ENCODE measurements at regions not wholly inside any gene's neighbourhood (a gene's known extent, or its start where the extent isn't known, plus 50 kb on each side); places are given as distances from the start of the nearest gene placed in this dataset.

DNA sequence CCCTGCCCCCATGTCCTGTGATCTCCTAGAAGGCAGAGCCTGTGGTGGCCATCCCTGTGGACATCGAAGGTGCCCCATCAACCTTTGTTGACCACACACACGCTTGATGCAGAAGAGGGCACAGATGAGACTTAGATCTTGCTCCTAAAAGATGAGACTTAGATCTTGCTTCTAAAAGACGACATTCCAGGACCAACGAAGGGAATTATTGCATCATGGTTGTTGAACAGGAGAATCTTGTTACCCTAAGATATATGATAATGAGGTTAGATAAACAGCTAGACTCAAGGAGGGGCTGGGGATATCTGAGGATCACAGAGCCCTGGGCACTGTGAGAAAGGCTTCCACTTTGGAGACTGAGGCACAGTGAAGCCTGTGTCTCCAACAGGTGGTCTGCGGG lies 91.1 kb upstream of the WSCD2 start:
- DNase-seq (ENCODE audit: low spot score), result no peak

DNA sequence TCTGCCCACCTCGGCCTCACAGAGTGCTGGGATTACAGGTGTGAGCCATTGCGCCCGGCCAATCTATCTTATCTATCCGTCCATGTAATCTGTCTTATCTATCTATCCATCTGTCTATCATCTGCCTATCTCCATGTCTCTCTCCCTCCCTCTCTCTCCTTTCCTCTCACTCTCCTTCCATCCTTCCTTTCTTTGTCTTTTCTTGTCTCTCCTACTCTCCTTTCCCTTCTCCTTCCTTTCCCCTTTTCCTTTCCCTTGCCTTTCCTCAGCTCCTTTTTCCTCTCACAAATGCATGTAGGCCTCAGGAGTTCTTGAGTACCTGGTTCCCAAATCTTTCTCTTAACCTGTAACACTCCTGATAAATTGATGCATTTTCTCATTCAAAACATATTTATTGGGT lies 89.3 kb upstream of the WSCD2 start:
- DNase-seq (ENCODE audit: low spot score), result no peak

- no peak for DNase-seq (ENCODE audit: low spot score)
These were observed 88.1 kb upstream of the WSCD2 start for GRCh38 chr12:108040947-108041346.

- no peak for DNase-seq (ENCODE audit: low spot score)
These were observed 85.8 kb upstream of the WSCD2 start for GRCh38 chr12:108043286-108043685.

- DNase-seq (ENCODE audit: low spot score), result no peak
These were observed 85.1 kb upstream of the WSCD2 start for GRCh38 chr12:108043750-108044533.

DNA sequence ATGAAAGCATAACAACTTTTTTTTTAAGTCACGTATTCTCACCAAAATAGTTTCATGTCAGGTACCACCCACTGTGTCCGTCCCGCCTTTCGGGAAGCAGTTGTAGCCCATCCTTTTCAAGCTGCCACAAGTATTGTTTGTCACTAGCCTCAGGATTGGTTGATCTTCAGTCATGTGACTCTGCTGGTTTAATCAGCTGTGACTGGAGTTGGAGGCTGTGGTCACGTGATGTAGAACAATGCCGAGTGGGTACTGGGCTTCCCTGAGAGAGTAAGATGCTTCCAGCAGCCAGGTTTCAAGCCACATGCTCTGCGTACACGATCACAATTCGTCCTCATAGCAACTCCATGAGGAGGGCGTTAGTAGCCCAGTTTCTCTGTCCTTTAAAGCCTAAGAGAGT lies 83.0 kb upstream of the WSCD2 start:
- DNase-seq (ENCODE audit: low spot score), result no peak

DNA sequence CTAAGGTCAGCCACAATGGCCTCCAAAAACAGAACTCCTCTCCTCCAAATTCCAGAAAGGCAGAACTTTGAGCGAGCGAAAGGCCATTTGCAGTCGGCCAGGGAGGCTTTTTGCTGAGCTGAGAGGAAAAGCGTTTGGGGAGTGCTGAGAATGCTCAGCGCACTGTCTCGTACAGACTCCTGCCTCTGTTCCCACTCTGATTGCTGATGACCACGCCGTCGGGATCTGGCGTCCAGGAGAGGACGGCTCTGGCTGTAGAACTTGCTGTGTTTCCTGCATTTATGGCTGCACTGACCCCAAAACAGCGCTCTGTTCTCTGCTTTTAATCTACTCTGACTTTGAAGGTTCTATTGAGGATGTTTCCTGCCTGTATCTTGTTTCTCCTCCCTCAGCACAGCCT lies 82.4 kb upstream of the WSCD2 start:
- DNase-seq (ENCODE audit: low spot score), result no peak

- no peak for DNase-seq (ENCODE audit: low spot score)
These were observed 82.0 kb upstream of the WSCD2 start for GRCh38 chr12:108047071-108047550.

DNA sequence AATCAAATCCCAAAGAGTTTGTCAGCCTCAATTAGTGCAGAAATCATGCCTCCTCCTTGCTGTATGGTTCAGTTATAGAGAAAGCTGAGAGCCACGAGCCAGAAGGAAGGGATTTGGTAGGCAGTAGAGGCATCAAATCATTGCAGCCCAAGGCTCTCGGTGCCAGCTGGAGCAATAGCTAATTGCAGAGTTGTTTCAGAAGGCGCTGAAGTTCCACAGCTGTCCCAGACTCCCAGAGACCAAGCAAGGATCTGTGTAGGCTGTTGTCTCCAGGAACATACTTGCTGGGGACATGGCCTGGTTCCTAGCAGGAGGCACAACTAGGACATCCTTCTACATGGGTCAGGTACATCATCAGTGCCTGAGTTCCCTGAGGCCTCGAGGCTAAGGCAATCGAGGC lies 80.4 kb upstream of the WSCD2 start:
- no peak for DNase-seq (ENCODE audit: low spot score)

DNA sequence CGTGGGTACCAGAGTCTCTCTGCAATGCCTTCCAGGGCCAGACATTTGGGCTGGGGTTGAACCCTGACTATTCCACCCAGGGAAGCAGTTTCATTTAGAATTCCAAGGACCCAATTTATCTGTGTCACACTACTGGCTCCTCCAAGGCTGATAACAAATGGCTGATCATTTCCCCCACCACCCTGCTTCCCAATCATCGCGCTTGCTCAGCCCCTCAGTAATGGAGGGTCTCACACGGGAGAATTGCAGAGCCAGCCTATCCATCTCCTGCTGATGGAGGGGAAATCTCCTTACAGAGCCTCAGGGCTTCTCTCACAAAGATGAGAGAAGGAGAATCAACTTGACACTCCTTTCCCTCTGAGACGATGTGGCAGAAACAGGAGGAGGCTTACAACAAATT lies 78.4 kb upstream of the WSCD2 start:
- no peak for DNase-seq (ENCODE audit: low spot score)

- DNase-seq (ENCODE audit: low spot score), result no peak
These were observed 76.8 kb upstream of the WSCD2 start for GRCh38 chr12:108052260-108052659.

DNA sequence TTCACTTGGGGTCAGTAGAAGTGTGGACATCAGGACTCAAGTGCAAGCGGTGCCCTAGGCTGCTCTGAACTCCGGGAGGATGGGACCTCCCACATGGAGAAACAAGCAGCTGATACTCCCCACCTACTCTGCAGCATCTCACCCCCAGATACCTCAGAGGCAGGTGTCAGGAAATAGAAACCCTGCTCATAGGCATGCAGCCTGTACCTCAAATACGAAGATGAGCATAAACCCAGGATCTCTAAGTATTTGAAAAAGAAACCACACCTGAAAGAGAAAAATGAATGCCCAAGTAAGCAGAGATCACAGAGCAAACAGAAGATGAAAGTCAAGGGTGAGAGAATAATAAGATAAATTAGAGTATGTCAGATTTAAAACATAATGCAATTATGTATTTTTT lies 75.6 kb upstream of the WSCD2 start:
- DNase-seq (ENCODE audit: low spot score), result no peak

GRCh38 chr12:108054496-108054895 lies 74.6 kb upstream of the WSCD2 start:
- DNase-seq (ENCODE audit: low spot score), result no peak

GRCh38 chr12:108055141-108055540 lies 73.9 kb upstream of the WSCD2 start:
- DNase-seq (ENCODE audit: low spot score), result no peak

- no peak for DNase-seq (ENCODE audit: low spot score)
These were observed 69.0 kb upstream of the WSCD2 start for GRCh38 chr12:108060067-108060466.

GRCh38 chr12:108060903-108061302 lies 68.2 kb upstream of the WSCD2 start:
- no peak for DNase-seq (ENCODE audit: low spot score)

- no peak for DNase-seq (ENCODE audit: low spot score)
These were observed 65.9 kb upstream of the WSCD2 start for GRCh38 chr12:108063192-108063591.

DNA sequence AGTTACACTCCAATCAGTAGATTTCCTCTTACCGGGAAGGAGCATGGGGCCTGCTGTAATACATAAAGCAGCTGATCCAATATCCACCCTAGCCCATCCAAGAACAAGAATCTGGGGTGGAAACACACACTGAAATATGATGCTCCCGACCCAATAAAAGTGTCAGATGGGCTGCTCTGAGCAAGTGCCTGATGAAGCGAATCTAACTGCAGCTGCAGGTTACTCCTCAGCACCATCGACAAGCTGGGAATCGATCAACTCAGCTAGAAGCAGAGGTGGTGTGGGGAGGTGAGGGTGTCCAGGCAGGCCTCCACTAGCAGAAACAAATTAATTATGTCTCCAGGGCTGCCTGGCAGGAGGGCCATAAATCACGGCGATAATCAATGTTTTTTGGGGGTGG lies 64.0 kb upstream of the WSCD2 start:
- DNase-seq (ENCODE audit: low spot score), result no peak

- no peak for DNase-seq (ENCODE audit: low spot score)
These were observed 62.2 kb upstream of the WSCD2 start for GRCh38 chr12:108066583-108067577.

GRCh38 chr12:108069651-108070165 lies 59.4 kb upstream of the WSCD2 start:
- no peak for DNase-seq (ENCODE audit: low spot score)

DNA sequence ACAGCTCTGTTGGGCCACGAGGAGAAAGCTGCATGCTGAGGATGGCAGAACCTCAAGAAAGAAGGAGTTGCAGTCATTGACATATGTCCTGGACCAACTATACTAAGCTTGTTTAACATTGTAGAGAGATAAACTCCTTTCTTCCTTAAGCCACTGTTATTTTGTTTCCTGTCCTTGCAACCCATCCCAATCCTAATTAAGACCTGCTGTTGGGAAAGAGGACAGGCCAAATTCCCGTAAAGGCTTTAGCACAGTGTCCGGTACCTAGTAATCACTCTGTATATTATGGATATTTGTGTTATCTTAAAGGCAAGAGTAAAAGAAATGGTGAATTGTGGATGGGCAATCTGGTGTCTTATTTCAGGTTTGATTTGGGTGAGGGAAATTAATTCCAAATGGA lies 53.5 kb upstream of the WSCD2 start:
- no peak for DNase-seq (ENCODE audit: low spot score)

DNA sequence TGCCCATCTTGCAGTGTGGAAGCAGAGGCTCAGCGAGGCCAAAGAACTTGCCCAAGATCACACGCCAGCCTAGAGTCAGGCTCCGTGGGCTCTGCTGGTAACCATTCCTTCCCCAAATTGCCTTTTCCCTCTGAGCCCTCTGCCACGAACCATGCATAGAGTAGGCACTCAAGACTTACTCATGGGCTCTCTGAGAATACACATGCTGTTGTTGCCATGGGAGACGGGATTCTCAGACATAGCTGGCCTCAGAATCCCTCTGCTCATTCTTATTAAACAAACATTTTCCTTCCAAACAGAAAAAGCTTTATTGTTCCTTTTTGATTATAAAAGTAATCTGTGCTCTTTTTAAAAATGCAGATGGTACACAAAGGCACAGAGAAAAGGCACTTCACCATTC lies 52.5 kb upstream of the WSCD2 start:
- no peak for DNase-seq (ENCODE audit: low spot score)

DNA sequence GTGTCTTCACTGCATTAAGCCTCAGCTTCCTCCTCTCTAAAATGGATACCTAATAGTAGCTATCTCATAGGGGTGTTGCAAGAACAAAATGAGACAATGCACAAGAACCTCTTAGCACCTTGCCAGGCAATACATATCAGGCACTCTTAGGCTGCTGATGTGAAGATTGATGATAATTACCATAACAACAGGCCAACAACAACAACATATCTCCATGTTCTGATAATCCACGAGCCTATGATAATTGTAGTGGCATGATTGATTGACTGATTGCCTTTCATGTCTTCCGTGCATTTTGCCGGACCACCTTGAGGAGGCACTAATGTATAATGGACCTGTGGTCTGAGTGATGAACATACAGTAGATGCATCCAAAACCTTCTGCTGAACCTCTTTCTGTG lies 50.7 kb upstream of the WSCD2 start:
- DNase-seq (ENCODE audit: low spot score), result no peak
